HG03460 (cell line): ENCODE measurements at regions not wholly inside any gene's neighbourhood (a gene's known extent, or its start where the extent isn't known, plus 50 kb on each side); places are given as distances from the start of the nearest gene placed in this dataset.

Experiments used
- ATAC-seq: cut with Tn5 transposase; IDR thresholded peaks from one replicate; pipeline ENCODE4 v1.9.1; 2021; ENCODE audit not compliant: unreplicated experiment

DNA sequence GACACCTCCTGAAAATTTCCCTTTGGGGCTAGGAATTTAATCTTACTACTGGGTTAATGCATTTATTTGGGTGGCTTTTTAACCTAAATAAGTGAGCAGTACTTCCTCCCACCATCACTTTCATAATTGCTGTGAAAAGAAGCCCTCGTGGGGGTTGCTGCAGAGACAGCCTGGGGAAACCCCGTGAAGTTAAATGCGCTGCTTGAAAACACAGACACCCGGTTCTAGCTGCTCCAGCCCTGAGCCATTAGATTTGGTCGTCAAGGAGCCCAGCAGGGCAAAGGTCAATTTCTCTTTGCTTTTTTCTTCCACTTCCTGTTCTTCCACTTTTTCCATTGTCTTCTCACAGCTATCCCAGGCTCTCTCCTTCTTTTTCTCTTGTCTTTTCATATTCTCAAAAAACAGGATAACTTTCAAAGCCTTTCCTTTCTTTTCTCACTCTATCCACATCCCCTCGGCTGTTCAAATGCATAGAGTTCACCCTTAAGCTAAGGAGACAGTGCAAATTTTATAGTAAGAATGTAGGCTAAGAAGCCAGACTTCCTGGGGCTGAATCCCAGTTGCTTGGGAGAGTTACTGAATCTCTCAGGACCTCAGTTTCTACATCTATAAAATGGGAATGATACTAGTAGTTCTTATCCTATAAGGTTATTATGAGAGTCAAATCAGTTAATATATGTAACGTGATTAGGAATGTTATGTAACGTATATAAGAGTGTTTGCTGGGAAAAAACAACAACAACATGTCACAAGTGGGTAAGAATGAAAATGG lies 91.5 kb upstream of the ZNF827 start:
- ATAC-seq = peak; percentile 93

DNA sequence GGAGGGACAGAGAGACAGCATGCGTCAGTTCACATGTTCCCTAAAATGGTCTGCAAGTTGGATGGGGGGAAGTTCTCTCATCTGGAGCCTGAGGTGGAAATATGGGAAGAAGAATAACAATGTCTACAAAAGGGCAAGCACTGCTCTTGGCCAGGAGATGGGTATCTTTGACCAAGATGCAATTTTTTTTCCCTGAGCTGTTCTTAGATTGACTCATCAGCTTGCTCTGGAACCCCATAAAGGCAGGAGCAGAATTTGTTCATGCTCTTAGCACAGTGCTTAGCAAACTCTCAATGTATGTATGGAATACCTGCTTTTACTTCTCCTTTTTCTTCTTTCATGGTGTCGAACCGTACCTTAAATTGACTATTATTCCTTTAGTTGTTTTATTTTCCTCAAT lies 90.5 kb upstream of the ZNF827 start:
- peak; percentile 60 for ATAC-seq

DNA sequence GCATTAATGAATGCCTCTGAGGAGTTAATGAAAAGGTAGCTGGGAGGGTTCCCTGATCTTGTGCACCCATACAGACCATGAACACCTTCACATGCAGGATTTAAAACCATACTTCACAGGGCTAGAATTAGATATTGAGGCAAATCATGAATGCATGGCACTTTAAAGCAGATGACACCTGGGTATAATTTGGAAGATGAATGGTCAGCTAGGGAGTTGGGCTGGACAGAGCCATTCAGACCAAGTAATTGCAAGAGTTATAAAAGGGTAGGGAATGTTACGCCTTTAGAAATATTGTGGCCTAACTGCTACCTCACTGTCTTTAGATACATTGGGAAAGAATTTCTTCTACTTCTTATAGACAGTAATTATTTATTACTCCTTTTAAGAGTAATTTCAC lies 89.1 kb upstream of the ZNF827 start:
- no peak for ATAC-seq

GRCh38 chr4:146023334-146023967 lies 84.8 kb upstream of the ZNF827 start:
- ATAC-seq = peak; percentile 97

- no peak for ATAC-seq
Measured at GRCh38 chr4:146022541-146022940, 83.9 kb upstream of the ZNF827 start.

DNA sequence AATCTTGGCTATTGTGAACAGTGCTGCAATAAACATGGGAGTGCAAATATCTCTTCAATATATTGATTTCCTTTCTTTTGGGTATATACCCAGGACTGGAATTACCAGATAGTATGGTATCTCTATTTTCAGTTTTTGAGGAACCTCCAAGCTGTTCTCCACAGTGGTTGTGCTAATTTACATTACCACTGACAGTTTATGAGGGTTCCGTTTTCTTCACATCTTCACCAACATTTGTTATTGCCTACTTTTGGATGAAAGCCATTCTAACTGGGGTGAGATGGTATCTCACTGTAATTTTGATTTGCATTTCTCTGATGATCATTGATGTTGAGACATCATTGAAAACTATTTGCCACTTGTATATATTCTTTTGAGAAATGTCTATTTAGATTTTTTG lies 79.6 kb upstream of the ZNF827 start:
- ATAC-seq = no peak

DNA sequence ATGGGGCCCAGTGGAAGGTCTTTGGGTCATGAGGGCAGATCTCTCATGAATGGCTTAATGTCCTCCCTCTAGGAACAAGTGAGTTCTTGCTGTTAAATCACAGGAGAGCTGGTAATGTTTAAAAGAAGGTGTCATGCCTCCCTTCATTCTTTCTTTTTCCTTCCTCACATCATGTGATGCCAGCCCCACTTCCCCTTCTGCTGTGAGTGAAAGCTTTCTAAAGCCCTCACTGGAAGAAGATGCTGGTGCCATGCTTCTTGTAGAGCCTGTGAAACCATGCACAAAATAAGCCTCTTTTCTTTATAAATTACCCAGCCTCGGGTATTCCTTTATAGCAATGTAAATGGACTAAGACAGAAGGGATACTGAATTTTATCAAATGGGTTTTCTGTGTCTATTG lies 66.1 kb upstream of the ZNF827 start:
- ATAC-seq = no peak

- ATAC-seq = no peak
Measured at GRCh38 chr4:145988628-145989027, 50.0 kb upstream of the ZNF827 start.
